IPS DF 4.7 (cell line): ENCODE measurements at regions not wholly inside any gene's neighbourhood (a gene's known extent, or its start where the extent isn't known, plus 50 kb on each side); places are given as distances from the start of the nearest gene placed in this dataset.

Experiments
- DNase-seq: peaks from one replicate; pipeline ENCODE4 v3.0.0-alpha.2; 2013; ENCODE audit warnings: low spot score; ENCODE audit errors: extremely low read depth

DNA sequence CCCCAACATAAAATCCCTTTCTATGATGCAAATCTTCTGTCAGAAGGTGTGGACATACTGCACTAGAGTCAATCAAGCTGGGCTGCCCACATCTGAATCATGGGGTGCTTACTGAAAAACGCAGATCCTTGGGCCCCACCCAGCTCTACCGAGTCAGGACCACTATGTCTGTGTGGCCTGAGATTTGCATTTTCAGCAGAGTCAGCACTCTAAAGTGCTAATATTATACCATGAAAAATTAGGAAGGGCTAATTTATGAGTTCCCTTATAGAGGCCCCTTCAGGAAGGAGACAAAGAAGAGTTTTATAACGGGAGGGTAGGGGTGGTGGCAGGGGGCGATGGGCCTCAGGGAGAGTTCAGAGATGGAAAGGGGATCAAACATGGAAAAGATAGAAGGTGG lies 163.3 kb upstream of the NABP1 start:
- no peak for DNase-seq

GRCh38 chr2:191515551-191515950 lies 162.4 kb upstream of the NABP1 start:
- DNase-seq, result no peak

DNA sequence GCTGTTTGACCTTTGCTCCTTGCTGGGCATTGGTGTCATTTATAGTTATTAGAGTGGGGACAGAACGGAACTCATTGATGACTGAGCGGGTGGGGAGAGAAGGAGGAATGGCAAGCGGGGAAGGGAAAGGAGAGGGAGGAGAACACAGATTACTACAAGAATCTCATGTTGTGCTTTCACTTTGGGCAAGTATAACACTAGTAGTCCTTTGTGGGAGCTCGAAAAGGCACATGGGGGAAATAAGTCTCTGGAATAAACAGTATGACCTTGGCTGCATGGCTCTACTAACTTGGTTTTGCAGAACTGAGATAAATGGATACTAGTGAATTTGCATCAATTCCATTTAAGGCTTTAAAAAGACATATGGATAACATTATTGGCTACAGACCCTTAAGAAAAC lies 161.7 kb upstream of the NABP1 start:
- no peak for DNase-seq

DNA sequence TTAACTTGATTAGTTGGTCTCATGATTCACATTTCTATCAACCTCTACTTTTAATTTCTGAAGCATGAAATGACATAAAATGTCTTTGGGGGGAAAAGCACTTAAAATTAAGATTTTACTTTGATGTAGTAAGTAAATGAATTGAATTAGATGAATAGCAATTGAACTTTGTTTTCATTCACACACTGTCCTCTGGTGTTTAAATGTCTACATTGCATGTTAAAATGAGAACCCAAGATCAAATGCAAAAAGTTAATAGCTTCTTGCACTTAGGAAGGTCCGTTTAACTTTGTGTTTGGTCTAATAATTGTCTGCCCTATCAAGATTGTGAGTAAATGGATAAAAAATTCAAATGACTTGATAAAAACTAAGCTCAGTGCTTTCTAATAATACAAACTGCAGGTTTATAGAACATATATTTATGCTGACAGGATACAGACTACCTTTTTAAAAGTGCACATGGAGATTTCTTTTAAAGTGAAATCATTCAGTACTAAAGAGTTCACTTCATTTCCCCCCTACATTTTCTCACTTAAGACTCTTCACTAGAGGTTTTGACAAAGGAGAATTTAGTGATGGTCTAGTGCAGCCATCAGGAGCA lies 156.2 kb upstream of the NABP1 start:
- no peak for DNase-seq

DNA sequence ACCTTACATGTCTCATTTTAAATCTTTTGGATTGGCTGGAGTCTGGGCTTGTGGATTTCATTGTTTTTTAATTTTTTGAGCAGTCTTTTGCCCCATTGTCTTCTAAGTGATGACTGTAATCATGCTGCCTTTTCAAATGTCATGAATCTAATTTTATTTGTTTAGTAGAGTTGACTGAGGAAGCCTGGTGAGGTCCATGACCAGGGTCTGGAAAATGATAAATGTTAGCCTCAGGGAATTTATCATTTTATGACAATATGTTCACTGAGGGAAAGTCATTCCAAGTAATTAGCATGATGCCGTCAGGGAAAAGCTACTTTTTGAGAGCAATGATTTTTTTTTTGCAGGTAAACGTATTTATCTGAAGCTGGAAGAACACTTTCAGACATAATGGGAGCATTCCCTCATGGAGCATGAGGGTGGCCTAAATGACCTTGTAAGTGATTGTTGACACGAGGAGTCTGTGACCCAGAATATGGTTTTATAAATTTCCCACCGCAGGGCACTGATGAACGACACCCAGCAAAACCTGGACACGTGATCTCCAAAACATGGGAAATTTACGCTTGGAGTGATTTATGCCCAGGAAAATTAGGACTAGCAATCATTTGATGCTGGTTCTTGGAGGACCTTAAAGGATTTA lies 155.3 kb upstream of the NABP1 start:
- no peak for DNase-seq

- DNase-seq, result no peak
These were observed 151.8 kb upstream of the NABP1 start for GRCh38 chr2:191526091-191526490.

GRCh38 chr2:191526536-191526935 lies 151.4 kb upstream of the NABP1 start:
- no peak for DNase-seq

- DNase-seq, result no peak
These were observed 150.9 kb upstream of the NABP1 start for GRCh38 chr2:191526953-191527556.

GRCh38 chr2:191530618-191531017 lies 147.3 kb upstream of the NABP1 start:
- DNase-seq, result no peak

DNA sequence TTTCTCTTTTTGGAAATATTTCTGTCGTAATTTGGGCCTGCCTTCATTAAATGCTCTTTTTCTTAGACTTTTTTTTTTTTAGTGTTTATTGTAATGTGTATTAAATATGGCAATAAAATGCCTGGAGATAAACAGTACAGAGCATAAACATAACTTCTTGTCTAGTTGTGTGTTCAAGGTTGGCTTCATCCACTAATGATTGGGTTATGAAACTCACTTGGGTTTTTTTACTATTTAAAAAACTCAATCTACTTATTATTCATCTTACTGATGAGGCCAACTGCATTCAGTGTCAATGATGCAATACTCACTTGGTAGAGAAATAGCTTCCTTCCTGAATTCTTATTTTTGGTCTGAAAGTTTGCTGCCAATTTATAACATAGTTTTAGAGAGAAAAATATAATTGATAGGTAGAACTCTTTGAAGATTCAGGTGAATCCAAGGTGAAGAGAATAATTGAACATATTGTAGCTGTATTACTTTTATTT lies 144.2 kb upstream of the NABP1 start:
- no peak for DNase-seq

DNA sequence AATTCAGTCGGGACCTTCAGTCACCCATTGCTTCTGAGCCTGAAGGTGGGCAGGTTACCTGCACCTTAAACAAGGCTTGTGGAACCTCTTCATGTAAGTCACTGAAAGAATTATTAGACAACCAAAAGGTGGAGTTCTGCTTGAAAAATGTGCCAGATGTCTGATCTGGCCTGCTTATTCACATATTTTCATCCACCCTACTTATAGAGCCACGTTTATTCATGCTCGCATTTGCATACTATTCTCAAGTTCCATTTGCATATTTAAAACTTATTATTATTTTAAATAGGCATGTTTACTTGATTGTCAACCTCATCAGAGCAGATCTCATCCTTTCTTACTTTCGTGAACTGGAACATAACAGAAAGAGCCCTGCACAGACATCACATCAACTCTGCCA lies 140.0 kb upstream of the NABP1 start:
- no peak for DNase-seq

- DNase-seq, result no peak
These were observed 139.5 kb upstream of the NABP1 start for GRCh38 chr2:191538334-191538903.

DNA sequence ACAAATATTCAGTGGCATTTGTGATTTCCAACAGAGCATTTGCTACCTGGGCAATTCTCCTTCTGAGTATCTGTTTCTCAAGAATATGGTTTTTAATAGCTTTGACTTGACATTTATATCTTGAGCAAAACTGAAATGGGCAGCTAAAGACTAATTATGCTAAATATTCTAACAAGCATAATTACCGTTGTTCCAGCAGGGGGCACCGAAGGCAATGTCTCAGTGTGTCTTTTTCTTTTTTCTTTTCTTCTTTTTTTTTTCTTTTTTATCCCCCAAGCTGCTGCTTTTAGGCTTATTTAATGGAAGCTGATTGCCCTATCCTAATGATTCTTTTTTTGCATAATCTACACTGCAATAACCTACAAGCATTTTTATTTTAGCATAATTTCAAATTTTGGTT lies 138.9 kb upstream of the NABP1 start:
- no peak for DNase-seq

GRCh38 chr2:191540681-191541080 lies 137.3 kb upstream of the NABP1 start:
- no peak for DNase-seq

DNA sequence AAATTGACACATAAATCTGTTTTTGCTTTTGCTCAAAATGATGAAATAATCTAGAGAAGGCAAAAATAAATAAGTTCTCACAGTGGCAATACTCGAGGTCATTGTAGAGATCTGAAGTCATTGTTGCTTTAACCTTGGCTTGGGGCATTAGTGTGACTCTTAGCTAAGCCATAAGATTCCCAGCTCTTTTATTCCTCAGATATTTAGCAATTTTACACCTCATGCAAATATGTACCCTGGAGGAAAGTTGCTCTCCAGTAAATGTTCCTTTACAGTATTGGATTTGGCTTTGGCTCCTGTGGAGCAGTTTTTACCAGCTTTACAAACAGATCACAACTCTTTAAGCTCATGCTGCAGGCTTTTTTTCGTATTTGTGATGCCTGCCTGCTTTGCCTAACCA lies 134.2 kb upstream of the NABP1 start:
- no peak for DNase-seq

DNA sequence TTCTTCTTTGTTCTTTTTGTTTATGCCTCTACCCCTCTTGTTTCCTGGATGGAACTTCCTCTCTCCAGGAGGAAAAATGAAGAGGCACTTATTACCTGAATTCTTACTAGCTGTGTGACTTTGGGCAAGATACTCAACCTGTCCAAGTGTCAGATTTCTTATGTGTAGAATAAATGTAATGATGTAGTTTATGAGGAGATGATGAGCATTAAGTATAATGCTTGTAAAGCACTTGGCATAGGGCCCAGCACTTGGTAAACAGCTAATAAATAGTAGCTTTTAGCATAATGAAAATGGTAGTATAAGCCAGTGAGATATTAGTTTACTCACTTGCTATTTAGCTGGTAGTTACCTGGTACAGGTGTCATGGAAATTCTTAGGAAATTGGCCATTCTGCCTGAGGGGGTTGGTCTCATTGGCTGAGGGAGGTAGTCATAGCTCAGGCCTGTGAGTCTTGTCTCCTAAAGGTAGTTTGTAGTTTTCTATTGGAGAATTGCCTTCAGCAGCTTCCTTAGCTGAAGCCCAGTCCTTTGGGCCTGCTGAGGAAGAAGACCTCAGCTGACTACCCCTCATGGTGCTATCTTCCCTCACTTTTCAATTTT lies 133.4 kb upstream of the NABP1 start:
- DNase-seq, result no peak

DNA sequence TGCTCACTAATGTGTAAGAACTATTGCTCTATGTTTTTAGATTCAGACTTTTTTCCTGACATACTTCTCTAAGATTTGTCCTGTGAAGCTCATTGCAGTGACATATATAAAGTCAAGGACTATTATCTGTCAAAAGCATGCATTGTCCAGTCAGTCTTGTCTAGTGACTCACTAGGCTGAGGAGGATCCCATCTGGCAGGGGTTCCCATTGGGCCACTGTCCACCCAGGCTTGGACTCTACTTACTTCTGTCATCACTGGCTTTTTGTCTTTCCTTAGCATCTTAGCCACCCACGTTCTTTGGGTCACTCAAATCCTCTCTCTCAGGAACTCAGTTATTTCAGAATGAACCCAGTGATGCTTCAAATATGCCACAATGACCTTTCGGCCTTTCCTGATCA lies 132.6 kb upstream of the NABP1 start:
- DNase-seq, result no peak

- DNase-seq, result no peak
These were observed 125.9 kb upstream of the NABP1 start for GRCh38 chr2:191552066-191552465.

- no peak for DNase-seq
These were observed 123.7 kb upstream of the NABP1 start for GRCh38 chr2:191554240-191554639.

- DNase-seq, result peak; percentile 79
These were observed 122.7 kb upstream of the NABP1 start for GRCh38 chr2:191555092-191555742.

DNA sequence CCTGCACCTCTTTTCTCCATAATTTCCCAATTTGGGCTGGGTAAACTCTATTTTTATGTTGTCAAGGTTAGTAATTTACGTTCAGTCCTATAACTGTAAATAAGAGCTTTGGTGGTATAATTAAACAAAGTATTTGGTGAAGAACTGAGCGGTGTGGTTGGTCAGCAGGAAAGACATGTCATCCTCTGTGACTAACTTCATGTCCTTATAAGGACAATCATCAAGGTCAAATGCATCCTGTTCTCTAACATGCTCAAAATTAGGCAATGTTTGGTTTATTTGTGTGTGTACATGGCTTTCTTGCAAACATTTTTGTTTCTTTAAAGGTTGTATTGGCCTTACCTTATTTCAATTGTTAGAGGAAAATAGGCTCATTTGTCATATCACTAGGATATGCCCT lies 121.5 kb upstream of the NABP1 start:
- no peak for DNase-seq

- no peak for DNase-seq
These were observed 120.1 kb upstream of the NABP1 start for GRCh38 chr2:191557841-191558240.
